Stimulated activated CD8-positive, alpha-beta memory T cell treated with anti-CD3 and anti-CD28 coated beads, Interleukin-12 subunit alpha, Interleukin-12 subunit beta, amount 100 ng/mL, for 24 hours (primary cell): ENCODE measurements at regions not wholly inside any gene's neighbourhood (a gene's known extent, or its start where the extent isn't known, plus 50 kb on each side); places are given as distances from the start of the nearest gene placed in this dataset.
"Not testable (repeated sequence)": the region's sequence is repeated elsewhere in the genome, so short reads cannot be mapped to it uniquely, and the experiment has no call there.

Experiments
- DNase-seq: peaks from one replicate; pipeline ENCODE4 v3.0.0-alpha.2; 2020; ENCODE audit errors: extremely low read depth

GRCh38 chr14:38047195-38047902 is 160.4 kb upstream of the SSTR1 start:
- no peak for DNase-seq

GRCh38 chr14:38053666-38054065 is 154.0 kb upstream of the SSTR1 start:
- no peak for DNase-seq

GRCh38 chr14:38056270-38056669 is 151.4 kb upstream of the SSTR1 start:
- no peak for DNase-seq

DNA sequence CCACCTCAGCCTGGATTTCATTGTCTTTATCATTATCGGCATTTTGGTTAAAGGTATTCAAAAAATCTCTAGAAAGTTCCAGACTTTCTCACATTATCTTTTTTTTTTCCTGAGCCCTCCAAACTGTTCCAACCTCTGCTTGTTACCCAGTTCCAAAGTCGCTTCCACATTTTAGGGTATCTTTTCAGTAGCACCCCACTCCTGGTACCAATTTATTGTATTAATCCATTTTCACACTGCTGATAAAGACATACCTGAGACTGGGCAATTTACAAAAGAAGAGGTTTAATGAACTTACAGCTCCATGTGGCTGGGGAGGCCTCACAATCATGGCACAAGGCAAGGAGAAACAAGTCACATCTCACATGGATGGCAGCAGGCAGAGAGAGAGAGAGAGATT is 145.5 kb upstream of the SSTR1 start:
- not testable (repeated sequence) for DNase-seq

GRCh38 chr14:38063711-38064320 is 143.9 kb upstream of the SSTR1 start:
- DNase-seq, result no peak

GRCh38 chr14:38065106-38065762 is 142.5 kb upstream of the SSTR1 start:
- DNase-seq, result no peak

DNA sequence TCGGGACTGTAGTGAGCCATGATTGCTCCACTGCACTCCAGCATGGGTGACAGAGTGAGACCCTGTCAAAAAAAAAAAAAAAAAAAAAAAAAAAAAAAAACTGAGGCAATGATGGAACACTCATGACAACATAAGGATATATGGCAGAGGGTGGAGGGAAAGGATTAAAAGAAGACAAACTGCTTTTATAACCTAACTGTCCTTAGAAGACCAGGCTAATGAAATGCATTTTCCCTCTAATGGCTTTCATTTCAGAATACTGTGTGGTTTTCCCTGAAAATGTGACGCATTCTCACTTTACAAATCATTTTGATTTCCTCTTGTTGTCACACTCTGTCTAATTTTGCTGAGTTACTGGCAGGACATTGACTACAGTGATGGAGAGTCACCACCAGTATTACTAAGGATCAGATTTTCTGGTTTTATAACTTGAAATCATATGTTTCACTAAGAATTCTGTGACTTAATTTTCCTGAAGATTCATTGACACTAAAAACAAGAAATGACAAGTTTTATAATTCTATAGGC is 137.6 kb upstream of the SSTR1 start:
- no peak for DNase-seq

- no peak for DNase-seq
These were observed 134.1 kb upstream of the SSTR1 start for GRCh38 chr14:38073641-38074040.

GRCh38 chr14:38074081-38074480 is 133.6 kb upstream of the SSTR1 start:
- no peak for DNase-seq

GRCh38 chr14:38074754-38075153 is 132.9 kb upstream of the SSTR1 start:
- no peak for DNase-seq

DNA sequence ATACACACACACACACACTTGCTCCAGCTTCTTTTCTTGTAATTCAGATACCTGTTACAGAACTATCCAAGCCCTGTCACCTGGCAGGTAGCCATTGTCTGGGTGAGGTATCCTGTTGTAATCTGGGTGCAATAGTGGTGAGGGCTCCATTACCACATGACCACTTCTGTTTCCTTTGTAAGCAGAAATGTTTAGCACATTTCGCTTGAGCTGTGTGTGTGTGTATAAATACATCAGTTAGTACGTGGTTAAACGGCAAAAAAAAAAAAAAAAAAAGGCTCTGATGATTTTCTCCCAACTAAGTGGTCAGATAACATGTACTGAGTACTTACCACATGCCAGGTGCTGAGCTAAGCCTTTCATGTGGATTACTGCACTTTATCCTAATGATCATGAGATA is 129.3 kb upstream of the SSTR1 start:
- DNase-seq, result no peak

DNA sequence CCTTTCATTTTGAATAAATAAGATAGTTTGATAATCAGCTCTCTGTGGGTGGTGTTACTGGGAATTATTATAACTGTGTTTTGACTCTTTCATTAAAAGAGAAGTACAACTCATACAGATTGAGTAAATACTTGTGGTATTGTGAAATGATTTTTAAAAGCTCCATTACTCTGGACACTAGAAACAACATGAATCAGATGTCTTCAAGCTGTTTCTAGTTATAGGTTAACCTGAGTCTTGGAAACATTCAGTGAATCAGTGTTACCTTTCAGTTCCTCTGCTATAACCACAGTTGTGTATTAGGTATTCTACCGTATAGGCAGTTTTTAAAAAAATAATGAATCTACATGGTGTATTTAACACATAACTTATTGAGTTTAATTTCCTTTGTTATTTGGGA is 128.4 kb upstream of the SSTR1 start:
- no peak for DNase-seq

- DNase-seq, result no peak
These were observed 127.8 kb upstream of the SSTR1 start for GRCh38 chr14:38079886-38080285.

GRCh38 chr14:38080696-38081095 is 127.0 kb upstream of the SSTR1 start:
- DNase-seq, result no peak

DNA sequence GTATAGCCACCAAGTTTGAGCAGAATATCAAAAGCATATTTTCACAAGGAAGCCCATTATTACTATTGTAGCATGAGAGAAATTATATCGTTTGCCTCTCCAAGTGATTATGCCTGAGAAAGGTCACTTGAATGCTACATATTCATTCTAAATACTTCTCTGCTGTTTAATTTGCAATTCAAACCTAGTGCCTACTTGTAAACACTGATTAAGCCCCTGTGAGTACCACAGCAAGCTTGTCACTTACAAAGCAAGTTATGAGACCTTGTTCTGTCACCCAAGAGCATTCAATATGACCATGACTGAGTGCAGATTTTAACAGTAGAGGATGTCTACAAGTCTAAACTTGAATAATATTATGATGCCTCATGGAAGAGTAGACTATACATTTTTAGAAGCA is 124.7 kb upstream of the SSTR1 start:
- no peak for DNase-seq

DNA sequence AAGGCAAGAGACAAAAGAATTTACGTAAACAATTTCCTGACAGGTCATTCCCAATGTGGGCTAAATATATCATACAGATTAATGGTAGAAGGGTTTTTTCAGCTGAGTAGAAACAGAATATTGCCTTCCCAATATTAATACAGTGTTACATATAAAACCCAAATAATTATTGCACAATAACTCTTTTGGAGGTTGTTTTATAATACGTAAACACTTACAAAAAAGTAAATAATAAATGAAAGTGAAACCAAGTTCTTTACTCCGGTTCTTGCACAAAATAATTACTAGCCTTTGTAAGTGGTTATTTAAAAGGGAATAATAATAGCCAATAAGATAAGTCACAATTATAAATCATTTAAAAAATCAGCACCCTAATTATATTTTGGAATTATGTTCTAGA is 118.6 kb upstream of the SSTR1 start:
- no peak for DNase-seq

DNA sequence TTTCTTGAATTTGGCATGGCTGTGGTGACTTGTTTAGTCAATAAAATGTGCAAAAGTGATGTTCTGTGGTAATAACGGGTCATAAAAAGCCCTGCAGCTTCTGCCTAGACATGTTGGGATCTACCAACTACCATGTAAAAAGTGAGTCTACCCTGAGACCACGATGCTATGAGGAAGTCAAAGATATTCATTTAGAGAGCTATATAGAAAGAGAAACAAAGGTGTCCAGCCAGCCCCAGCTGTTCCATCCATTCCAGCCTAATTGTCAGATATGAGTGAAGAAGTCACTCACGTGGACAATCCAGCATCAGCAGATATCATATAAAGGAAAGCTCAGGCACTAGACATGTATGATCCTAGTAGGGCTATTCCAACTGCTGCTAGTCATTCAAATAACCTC is 117.2 kb upstream of the SSTR1 start:
- DNase-seq, result no peak

DNA sequence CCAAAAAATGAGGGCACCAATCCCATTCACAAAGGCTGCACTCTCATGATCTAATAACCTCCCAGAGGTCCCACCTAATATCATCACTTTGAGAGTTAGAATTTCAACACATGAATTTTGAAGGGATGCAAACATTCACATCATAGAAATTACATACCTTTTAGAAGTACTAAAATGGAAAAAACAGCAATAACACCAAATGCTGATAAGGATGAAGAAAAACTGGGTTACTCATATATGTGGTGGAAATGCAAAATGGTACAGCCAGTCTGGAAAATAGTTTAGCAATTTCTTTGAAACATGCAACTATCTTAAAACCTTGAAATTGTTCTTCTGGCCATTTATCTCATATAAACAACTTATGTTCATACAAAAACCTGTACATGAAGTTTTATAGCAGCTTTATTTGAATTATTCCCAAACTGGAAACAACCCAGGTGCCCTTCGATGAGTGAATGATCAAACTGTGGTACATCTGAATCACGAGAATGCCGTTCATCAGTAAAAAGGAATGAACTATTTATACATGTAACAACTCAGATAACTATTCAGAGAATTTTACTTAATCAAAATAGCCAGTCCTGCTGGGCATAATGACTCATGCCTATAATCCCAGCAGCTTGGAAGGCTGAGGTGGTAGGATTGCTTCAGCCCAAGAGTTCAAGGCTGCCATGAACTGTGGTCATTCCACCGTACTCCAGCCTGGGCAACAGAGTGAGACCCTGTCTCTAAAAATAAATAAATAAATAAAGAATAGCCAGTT is 109.4 kb upstream of the SSTR1 start:
- DNase-seq, result no peak

DNA sequence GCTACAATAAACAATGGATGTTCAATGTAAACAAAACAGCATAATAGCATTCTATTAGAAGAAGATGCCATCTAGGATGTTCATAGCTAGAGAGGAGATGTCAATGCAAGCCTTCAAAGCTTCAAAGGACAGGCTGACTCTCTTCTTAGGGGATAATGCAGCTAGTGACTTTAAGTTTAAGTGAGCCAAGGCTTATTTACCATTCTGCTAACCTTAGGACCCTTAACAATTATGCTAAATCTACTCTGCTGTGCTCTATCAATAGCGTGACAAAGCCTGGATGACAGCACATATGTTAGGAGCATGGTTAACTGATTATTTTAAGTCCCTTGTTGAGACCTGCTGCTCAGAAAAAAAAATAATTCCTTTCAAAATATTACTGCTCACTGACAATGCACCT is 106.0 kb upstream of the SSTR1 start:
- DNase-seq, result no peak

- no peak for DNase-seq
These were observed 104.0 kb upstream of the SSTR1 start for GRCh38 chr14:38103542-38104225.

- no peak for DNase-seq
These were observed 102.5 kb upstream of the SSTR1 start for GRCh38 chr14:38105106-38105702.
